GM23248 (cell line): ENCODE measurements at regions not wholly inside any gene's neighbourhood (a gene's known extent, or its start where the extent isn't known, plus 50 kb on each side); places are given as distances from the start of the nearest gene placed in this dataset.

Experiments
- EZH2 ChIP-seq: fragments of 200-600 bp; sonication (generic); IDR thresholded peaks from 2 replicates; pipeline ENCODE4 v1.6.1; 2018; ENCODE audit warnings: antibody characterized with exemption, mild to moderate bottlenecking; ENCODE audit not compliant: insufficient read depth, poor library complexity, severe bottlenecking
- EZH2phosphoT487 ChIP-seq: fragments of 200-600 bp; sonication (generic); IDR thresholded peaks from 2 replicates; pipeline ENCODE4 v1.6.1; 2018; ENCODE audit warnings: antibody characterized with exemption, moderate library complexity, mild to moderate bottlenecking, low read depth; ENCODE audit not compliant: insufficient read depth

DNA sequence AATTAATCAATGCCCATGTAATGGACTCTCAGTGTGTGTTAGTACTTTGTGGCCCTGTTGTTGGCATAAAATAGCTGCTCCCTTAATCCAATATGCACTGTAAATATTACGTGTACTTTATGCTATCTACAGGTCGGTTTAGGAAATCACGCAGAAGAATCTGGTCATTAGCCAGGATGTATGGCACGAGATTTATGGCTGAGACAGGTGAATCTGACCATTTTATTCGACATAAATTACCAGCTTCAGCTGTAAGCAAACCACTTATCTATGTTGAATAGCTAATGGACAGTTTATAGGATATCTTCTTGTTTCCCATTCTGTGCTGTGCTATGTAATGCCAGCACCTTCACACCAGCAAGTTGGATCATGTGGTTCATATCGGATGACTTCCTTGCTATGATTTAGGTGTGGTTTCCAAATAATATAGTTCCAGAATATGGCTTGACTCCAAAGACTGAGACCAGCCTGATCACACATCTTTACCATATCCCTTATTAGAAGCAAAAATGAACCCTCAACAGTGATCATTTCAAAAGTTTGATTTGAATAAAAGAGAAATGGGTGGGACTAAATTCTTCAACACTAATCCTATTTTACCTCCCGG lies 301.4 kb downstream of the AHR start:
- no peak for TF ChIP-seq EZH2
- TF ChIP-seq EZH2phosphoT487, result no peak
